Stimulated activated CD4-positive, alpha-beta T cell treated with anti-CD3 and anti-CD28 coated beads, TNF-alpha, amount 100 ng/mL, for 4 hours (primary cell): ENCODE measurements at regions not wholly inside any gene's neighbourhood (a gene's known extent, or its start where the extent isn't known, plus 50 kb on each side); places are given as distances from the start of the nearest gene placed in this dataset.

Source experiments
- DNase-seq, 3 experiments: peaks; one replicate each; pipeline ENCODE4 v3.0.0-alpha.2; 2020; ENCODE audit warnings: low read depth in 3 of 3

- no peak for DNase-seq
Measured at GRCh38 chr13:91123456-91124127, 223.9 kb upstream of the MIR17HG start.

DNA sequence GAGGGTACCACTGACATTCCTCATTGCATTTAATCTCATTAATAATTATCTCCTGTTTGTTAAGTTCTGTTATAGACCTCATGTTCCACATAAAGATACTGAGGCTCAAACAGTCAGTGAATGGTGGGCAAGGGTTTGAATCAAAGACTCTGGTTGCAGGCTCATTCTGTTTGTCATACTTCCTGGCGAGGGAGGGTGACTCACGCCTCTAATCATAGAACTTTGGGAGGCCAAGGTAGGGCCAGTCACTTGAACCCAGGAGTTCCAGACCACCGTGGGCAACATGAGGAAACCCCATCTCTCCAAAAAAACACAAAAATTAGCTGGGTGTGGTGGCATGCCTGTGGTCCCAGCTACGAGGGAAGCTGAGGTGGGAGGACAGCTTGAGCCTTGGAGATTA lies 220.7 kb upstream of the MIR17HG start:
- no peak for DNase-seq

GRCh38 chr13:91127995-91128394 lies 219.5 kb upstream of the MIR17HG start:
- no peak for DNase-seq

DNA sequence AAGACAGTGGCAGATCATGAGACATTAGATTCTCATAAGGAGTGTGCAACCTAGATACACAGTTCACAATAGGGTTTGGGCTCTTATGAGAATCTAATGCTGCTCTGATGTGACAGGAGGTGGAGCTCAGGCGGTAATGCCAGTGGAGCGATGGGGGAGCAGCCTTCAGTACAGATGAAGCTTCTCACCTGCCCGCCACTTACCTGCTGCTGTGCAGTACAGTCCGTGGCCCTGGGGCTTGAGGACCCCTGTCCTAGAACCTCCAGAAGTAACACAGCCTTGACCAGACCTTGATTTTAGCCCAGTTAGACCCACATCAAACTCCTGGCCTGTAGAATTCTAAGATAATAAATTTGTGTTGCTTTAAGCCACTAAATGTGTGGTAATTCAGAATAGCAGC lies 215.1 kb upstream of the MIR17HG start:
- DNase-seq, result no peak

GRCh38 chr13:91132786-91133185 lies 214.7 kb upstream of the MIR17HG start:
- DNase-seq, result no peak

DNA sequence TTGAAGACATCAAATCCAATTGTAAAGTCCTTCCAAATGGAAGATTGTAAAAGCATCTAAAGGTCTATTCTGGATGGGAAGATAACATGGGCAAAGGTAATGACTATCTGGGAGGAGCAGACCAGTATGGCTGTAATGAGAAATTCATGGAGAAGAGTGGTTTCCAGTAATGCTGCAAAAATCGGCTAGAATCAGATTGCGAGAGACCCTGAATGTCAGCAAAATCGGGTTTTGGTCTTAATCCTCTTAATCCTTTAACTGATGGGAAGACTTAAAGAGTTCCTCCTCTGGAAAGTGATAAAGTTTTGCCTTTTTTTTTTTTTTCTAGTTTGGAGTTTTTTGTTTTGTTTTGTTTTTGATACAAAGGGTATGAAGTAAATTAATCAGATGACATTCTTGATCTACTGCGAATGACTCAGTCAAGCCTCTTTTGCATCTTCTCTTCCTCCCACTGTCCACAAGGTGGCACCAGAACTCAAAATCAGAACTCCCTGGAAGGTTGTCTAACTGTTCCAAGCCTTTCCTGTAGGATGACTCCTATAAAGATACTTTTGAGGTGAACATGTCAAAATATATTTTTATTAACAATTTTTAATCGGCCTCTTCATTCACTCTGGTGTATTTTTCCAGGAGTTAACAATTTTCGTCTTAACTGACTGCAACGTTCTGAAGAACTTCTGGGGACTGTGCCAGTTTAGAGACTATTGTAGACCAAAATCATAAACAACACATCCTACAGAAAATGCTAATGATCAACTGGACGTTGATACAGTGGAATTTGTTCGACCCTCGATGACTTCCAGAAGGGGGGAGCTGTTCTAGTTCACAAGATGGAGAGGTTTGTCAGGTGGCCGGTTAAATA lies 213.3 kb upstream of the MIR17HG start:
- no peak for DNase-seq

- DNase-seq, result no peak
Measured at GRCh38 chr13:91134803-91135184, 212.7 kb upstream of the MIR17HG start.

GRCh38 chr13:91135376-91135775 lies 212.1 kb upstream of the MIR17HG start:
- DNase-seq, result no peak

- DNase-seq, result no peak
Measured at GRCh38 chr13:91135968-91136367, 211.5 kb upstream of the MIR17HG start.

DNA sequence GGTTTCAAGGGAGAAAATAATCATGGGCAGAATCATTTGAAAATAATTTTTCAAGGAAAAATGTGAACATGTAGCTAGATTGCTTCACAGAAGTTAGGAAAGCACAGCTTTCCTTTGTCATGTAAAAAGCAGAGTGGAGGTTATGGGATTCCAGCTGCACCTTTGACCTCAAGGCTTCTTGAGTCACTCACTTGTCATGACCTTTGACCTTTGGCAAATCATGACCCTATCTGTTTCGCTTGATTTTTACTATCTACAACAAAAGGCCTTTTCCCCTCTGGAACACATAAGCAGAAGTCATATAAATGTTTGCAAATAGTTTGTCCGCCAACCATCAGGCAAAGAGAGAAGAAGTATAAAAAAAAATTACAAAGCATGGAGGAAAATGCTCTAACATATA lies 210.7 kb upstream of the MIR17HG start:
- no peak for DNase-seq

- no peak for DNase-seq
Measured at GRCh38 chr13:91139232-91139631, 208.3 kb upstream of the MIR17HG start.

- DNase-seq, result no peak
Measured at GRCh38 chr13:91141543-91142061, 205.9 kb upstream of the MIR17HG start.

DNA sequence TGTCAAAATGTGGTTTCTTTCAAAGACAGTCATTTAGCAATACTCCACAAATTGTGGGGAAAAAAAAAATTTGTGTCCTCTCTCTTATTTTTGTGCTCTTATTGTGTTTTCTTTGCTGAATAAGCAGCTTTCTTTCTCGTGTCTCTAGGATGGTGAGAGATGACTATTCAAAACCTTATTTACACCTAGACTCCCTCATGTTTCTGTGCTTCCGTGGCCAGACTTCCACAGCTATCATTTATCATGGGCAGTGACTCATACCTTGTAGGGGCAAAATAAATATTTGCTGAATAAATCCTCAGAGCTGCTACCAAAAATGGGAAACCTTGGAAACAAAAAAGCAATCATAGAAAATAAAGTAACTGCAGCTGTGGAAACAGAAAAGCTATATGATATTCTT lies 204.9 kb upstream of the MIR17HG start:
- DNase-seq, result no peak

GRCh38 chr13:91144054-91144453 lies 203.4 kb upstream of the MIR17HG start:
- DNase-seq, result no peak

GRCh38 chr13:91144486-91144885 lies 203.0 kb upstream of the MIR17HG start:
- no peak for DNase-seq

DNA sequence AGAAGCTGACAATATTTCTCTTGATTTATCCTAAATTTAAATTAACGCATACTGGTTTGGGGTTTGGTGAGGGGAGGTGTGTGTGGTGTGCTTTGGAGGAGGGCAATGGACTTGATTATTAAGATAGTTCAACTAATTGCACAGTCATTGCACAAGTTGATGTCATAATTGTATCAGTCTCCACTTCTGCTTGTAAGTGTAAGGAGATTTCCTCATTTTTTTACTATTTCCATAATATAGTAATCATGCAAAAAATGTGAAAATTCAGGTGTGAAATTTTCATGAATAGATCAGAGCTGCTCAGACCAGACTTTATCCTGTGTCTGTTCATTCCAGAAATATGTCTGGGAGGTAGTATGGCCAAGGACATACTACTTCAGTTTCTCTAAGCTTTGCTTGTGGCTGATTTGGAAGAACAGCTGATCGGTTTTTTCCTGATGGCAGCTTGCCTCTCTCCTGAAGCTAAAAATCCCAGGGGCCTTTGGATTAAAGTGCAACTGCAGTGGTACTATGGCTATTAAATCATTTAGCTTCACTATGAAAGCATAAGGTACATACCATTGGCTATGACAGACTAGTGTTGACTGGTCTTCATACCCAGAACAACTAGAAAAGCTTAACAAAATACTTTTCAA lies 201.8 kb upstream of the MIR17HG start:
- DNase-seq, result no peak

DNA sequence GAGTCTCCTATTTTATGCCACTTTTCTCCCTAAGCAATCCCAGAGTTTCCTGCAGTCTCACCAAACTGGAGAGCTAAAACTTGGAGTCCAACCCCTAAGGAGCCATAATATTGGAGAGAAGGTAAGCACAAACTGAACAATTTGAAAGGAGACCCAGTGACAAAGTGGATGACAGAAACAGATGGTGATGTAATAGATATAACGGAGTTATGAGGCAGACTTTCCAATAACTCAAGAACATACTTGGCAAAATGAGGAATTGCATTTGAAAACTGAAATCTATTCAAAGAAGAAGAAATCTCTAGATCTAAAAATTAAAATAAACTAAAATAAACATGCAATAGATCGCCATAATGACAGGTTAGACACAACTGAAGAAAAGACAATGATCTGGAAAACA lies 200.9 kb upstream of the MIR17HG start:
- no peak for DNase-seq

DNA sequence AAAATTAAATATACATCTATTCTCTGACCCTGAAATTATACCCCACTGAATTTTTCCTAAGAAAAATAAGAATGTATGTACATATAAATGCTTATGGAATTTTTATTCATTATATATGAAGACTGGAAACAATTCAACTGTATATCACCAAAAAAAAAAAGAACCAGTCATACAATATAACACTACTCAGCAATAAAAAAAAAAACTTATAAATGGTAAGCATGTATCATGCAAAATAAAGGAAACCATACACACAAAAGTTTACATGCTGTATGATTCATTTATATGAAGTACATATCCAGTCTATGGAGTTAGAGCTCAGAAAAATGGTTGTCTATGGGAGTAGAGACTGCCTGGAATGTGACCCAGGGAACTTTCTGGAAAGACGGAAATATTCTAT lies 199.4 kb upstream of the MIR17HG start:
- DNase-seq, result no peak

GRCh38 chr13:91151921-91152320 lies 195.6 kb upstream of the MIR17HG start:
- no peak for DNase-seq

DNA sequence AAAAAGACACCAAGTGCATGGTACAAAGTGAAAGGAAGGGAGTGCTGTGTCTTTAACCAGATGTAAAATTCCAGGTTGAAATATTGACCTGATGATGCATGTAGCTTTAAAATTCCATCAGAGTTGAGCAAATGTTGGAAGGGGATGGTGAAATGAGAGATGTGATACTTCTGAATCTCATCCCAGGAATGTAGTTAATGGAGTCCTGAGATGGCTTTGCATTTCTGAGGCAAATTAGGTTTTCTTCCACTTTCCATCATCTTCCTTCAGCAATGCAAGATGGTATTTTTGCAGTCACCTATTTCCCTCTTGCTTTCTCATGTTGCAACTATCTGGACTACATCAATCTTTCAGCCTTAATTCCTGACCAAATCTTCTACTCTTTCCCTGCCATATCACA lies 194.1 kb upstream of the MIR17HG start:
- no peak for DNase-seq

DNA sequence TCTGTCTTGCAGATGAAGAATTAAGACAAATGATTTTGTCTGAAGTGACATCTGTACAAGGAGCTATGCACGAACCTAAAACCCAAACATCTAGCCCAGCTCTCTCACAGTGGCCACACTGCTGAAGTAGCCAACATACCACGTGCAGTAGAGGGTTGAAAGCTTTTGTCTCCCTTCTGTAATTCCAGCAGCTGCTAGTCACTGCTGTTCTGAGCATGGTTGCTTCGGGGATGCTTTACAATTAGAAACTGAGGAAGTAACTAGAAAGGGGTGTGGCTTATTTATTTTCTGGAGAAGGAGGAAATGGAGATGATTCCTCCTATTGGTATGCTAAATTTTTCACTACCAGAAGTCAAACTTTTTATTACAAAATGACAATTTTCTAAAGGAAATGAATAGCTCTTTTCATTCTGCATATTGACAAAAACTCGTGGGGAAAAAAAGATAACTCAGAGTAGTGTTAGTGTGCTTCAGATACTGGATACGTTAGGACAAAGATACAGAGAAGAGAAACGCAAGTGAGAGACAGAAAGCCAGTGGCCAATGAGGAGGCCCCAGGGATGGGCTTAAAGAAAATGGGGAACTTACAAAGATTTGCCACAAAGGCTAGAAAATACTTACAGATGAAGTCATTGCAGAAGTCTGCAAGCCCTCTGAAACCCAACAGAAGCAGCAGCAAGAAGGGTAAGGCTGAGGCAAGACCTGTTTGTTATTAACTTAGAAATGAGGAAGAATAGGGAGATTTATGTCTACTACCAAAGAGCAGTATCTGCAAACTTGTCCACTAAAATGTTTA lies 192.7 kb upstream of the MIR17HG start:
- no peak for DNase-seq
